Panc1 (cell line): ENCODE measurements at regions not wholly inside any gene's neighbourhood (a gene's known extent, or its start where the extent isn't known, plus 50 kb on each side); places are given as distances from the start of the nearest gene placed in this dataset.

Experiments
- ATAC-seq: fragments of 200-7000 bp; cut with Tn5 transposase; 2 replicates; pipeline ENCODE4 v1.9.1; 2020; ENCODE audit warnings: mild to moderate bottlenecking, moderate library complexity
- BruUV-seq: library from RNA; stranded (reverse); fragments of 400-500 nt; replicated peaks from 2 replicates; lab custom pipeline; 2021; lab: Mats Ljungman, UMichigan
- CTCF ChIA-PET: fragments of 300-600 bp; sonication (Branson Sonifier 250); formaldehyde crosslinking; loops from one replicate; lab custom pipeline; 2022; ENCODE audit warnings: antibody characterized with exemption; lab: Charles Lee
- POLR2A ChIA-PET: fragments of 300-600 bp; sonication (Branson Sonifier 250); formaldehyde crosslinking; loops from one replicate; lab custom pipeline; 2022; ENCODE audit warnings: antibody characterized with exemption; lab: Charles Lee
- DNase-seq: peaks from one replicate; pipeline ENCODE4 v3.0.0-alpha.2; 2010; ENCODE audit warnings: low read depth, low spot score
- H3K27ac ChIP-seq: 2 replicates; pipeline ENCODE4 v1.5.1; 2011; ENCODE audit warnings: mild to moderate bottlenecking, low read length, inconsistent platforms
- H3K27me3 ChIP-seq: fragments of 200-500 bp; sonication (Bioruptor generic); 2 replicates; pipeline ENCODE4 v1.6.0; 2014; ENCODE audit warnings: low read length, inconsistent platforms; ENCODE audit not compliant: control insufficient read depth, insufficient read depth
- H3K36me3 ChIP-seq: fragments of 200-500 bp; sonication (Bioruptor generic); 2 replicates; pipeline ENCODE4 v1.5.1; 2014; ENCODE audit warnings: inconsistent platforms, mild to moderate bottlenecking, low read length, moderate library complexity; ENCODE audit not compliant: control insufficient read depth, insufficient read depth
- H3K4me1 ChIP-seq: 2 replicates; pipeline ENCODE4 v1.5.1; 2011; ENCODE audit warnings: inconsistent platforms, mild to moderate bottlenecking, low read length, moderate library complexity; ENCODE audit not compliant: control insufficient read depth, insufficient read depth
- H3K4me3 ChIP-seq, 2 experiments: 2 replicates each; pipeline ENCODE4 v1.5.1; 2011 to 2012; ENCODE audit warnings: low read depth in 2 of 2, low read length in 2 of 2, mild to moderate bottlenecking in 2 of 2, inconsistent platforms in 1 of 2, moderate library complexity in 1 of 2
- H3K9me3 ChIP-seq: fragments of 200-500 bp; sonication (Bioruptor generic); 2 replicates; pipeline ENCODE4 v1.5.1; 2014; ENCODE audit warnings: low read depth, mild to moderate bottlenecking, inconsistent platforms, low read length, moderate library complexity; ENCODE audit not compliant: control insufficient read depth, insufficient read depth
- CTCF ChIP-seq: fragments of 450-650 bp; IDR thresholded peaks from 2 replicates; pipeline ENCODE4 v1.5.1; 2017; ENCODE audit warnings: mild to moderate bottlenecking
- POLR2AphosphoS5 ChIP-seq: IDR thresholded peaks from 2 replicates; pipeline ENCODE4 v1.6.1; 2012; ENCODE audit warnings: mild to moderate bottlenecking, low read depth, low read length, moderate library complexity
- REST ChIP-seq, 2 experiments: IDR thresholded peaks; 2 replicates each; pipeline ENCODE4 v1.6.1; 2011 to 2012; ENCODE audit warnings: low read depth in 2 of 2, control low read depth in 1 of 2, low read length in 1 of 2, mild to moderate bottlenecking in 1 of 2, moderate library complexity in 1 of 2; ENCODE audit not compliant: insufficient read depth in 1 of 2
- SIN3A ChIP-seq: IDR thresholded peaks from 2 replicates; pipeline ENCODE4 v1.6.1; 2012; ENCODE audit warnings: low read depth, mild to moderate bottlenecking, low read length, moderate library complexity, borderline replicate concordance; ENCODE audit not compliant: insufficient read depth
- TCF7L2 ChIP-seq: IDR thresholded peaks from 2 replicates; pipeline ENCODE4 v1.6.1; 2011; ENCODE audit warnings: mild to moderate bottlenecking, low read depth, low read length, inconsistent platforms
- in situ Hi-C: cut with HindIII; loops from 2 replicates; pipeline ENCODE4 v1.10.0; 2016; ENCODE audit warnings: low sequenced_read_pairs, low pct_unique_long_range_greater_than_20kb
- intact Hi-C: fragments of 100-400 bp; cut with micrococcal nuclease; formaldehyde crosslinking; loops from one replicate; pipeline ENCODE4 v1.10.0; 2022; ENCODE audit not compliant: unreplicated experiment

GRCh38 chr13:105655046-105655445 lies 880.4 kb downstream of the EFNB2 start:
- Histone ChIP-seq H3K27me3 (no peaks in the 10 kb centered on the region), H3K27ac (no peak overlapping the region), H3K4me1 (no peaks in the 10 kb centered on the region), H3K4me3 (no peak overlapping the region), H3K36me3 (no peaks in the 10 kb centered on the region), H3K9me3 (no peaks in the 10 kb centered on the region)
- BruUV-seq: no TSS peak
- ATAC-seq (no peak), DNase-seq (no peak)
- intact Hi-C loops: no loop called here
- no peak for TF ChIP-seq TCF7L2
- POLR2A ChIA-PET: no interaction called here
- CTCF ChIA-PET: no interaction called here
- in situ Hi-C loops: no loop called here

DNA sequence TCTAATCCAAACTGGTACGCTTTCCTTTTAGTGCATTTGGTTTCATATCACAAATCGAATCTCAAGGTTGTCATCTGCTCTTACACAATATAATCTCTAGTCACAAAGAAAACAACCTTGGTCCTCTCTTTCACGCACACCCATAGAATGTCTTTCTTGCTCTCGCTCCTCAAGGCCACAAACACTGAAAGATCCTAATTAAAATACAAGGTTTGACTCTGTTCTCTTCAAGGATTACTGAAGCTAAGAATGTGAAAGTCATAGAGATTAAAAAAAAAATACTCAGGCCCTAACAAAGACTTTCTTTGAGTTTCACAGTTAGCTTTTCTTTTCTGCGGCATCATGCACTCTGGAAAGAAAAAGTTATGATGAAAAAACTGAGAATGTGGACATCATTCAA lies 891.5 kb downstream of the EFNB2 start:
- H3K9me3 ChIP-seq: no peaks in the 10 kb centered on the region
- POLR2A ChIA-PET: no interaction called here
- ATAC-seq (no peak), DNase-seq (no peak)
- no peak overlapping the region for H3K27ac ChIP-seq
- intact Hi-C loops (no loop called here), in situ Hi-C loops (no loop called here)
- H3K27me3 ChIP-seq: no peaks in the 10 kb centered on the region
- BruUV-seq: no TSS peak
- no peaks in the 10 kb centered on the region for H3K36me3 ChIP-seq
- TF ChIP-seq TCF7L2 (no peak), SIN3A (no peak), POLR2AphosphoS5 (no peak)
- no peaks in the 10 kb centered on the region for H3K4me1 ChIP-seq
- CTCF ChIA-PET: no interaction called here
- H3K4me3 ChIP-seq: no peak overlapping the region

DNA sequence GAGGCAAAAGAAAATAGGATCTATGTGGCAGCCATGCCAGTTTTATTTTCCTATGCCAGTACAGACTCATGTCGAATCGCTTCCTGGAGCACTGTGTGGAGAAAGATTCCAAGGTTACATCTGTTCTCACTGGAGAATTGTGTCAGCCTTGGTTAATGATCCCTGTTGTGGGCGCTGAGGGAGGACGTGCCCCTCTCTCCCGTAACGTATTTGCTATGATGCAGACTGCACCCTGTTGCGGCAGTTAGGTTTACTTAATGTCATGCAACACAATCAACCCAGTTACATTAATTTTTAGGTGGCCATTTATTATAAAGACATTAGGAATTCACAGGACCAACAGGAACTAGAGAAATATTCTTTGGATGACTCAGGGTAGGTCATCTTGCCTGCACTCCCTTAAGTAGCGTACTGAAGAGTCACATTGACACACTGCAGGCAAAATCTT lies 892.9 kb downstream of the EFNB2 start:
- intact Hi-C loops (no loop called here), in situ Hi-C loops (no loop called here)
- H3K4me1 ChIP-seq: no peaks in the 10 kb centered on the region
- no TSS peak for BruUV-seq
- no peak overlapping the region for H3K27ac ChIP-seq
- no peak overlapping the region for H3K4me3 ChIP-seq
- ChIA-PET CTCF (no interaction called here), POLR2A (no interaction called here)
- no peaks in the 10 kb centered on the region for H3K9me3 ChIP-seq
- ATAC-seq (no peak), DNase-seq (no peak)
- no peaks in the 10 kb centered on the region for H3K27me3 ChIP-seq
- H3K36me3 ChIP-seq: no peaks in the 10 kb centered on the region
- TF ChIP-seq SIN3A (no peak), POLR2AphosphoS5 (no peak), TCF7L2 (no peak), REST (IDR thresholded peaks at IDR 0.05; ENCODE audit: insufficient read depth in 1 of 2, low read depth in 2 of 2, low read length in 1 of 2) (no peak), CTCF (no peak)
